Adrenal gland (tissue), 9 donors: ENCODE measurements at regions not wholly inside any gene's neighbourhood (a gene's known extent, or its start where the extent isn't known, plus 50 kb on each side); places are given as distances from the start of the nearest gene placed in this dataset.

Source experiments
- DNase-seq, 7 donors: peaks; one replicate each; pipeline ENCODE4 v3.0.0-alpha.2; 2019 to 2020
- H3K27ac ChIP-seq, 5 donors: fragments of 200-600 bp; sonication (generic) in 4 of 5; 1 replicate in 3 of 5; 2 replicates in 2 of 5; pipeline versions ENCODE4 v1.5.1 to v1.8.0; 2016 to 2020; ENCODE audit warnings: mild to moderate bottlenecking in 1 of 5
- H3K27me3 ChIP-seq: fragments of 200-600 bp; 2 replicates; pipeline ENCODE4 v1.8.0; 2021
- H3K36me3 ChIP-seq, 2 donors: fragments of 200-600 bp; replicated peaks in 1 of 2; 1 replicate in 1 of 2; 2 replicates in 1 of 2; pipeline versions ENCODE4 v1.5.1 to v1.8.0; 2018 to 2022
- H3K4me1 ChIP-seq, 2 donors: fragments of 200-600 bp; replicated peaks in 1 of 2; 1 replicate in 1 of 2; 2 replicates in 1 of 2; pipeline versions ENCODE4 v1.5.1 to v1.8.0; 2018 to 2021
- H3K4me3 ChIP-seq, 4 donors: fragments of 200-600 bp; sonication (generic) in 3 of 4; one replicate each; pipeline ENCODE4 v1.5.1; 2016 to 2018
- H3K9me3 ChIP-seq, 3 donors: fragments of 200-600 bp; sonication (generic) in 1 of 3; replicated peaks in 1 of 3; 1 replicate in 2 of 3; 2 replicates in 1 of 3; pipeline versions ENCODE4 v1.5.1 to v1.8.0; 2016 to 2021
- CTCF ChIP-seq, 6 experiments: fragments of 450-650 bp in 4 of 6; fragments of 200-600 bp in 2 of 6; sonication (generic) in 1 of 6; IDR thresholded peaks; 1 replicate in 5 of 6; 2 replicates in 1 of 6; pipeline versions ENCODE4 v1.5.1 to v1.8.0; 2016 to 2021; ENCODE audit warnings: antibody characterized with exemption in 6 of 6, mild to moderate bottlenecking in 2 of 6, moderate library complexity in 1 of 6
- POLR2A ChIP-seq, 2 donors: fragments of 450-650 bp; IDR thresholded peaks; one replicate each; pipeline ENCODE4 v1.6.1; 2017; ENCODE audit warnings: antibody characterized with exemption in 2 of 2, mild to moderate bottlenecking in 2 of 2, moderate library complexity in 1 of 2
- WGBS, 4 donors: extraction: QIAGEN DNeasy Blood & Tissue Kit in 2 of 4; methylation state at CpG; one replicate each; pipeline versions ENCODE4 v1.1.5 to v1.1.7; 2013 to 2017; 5-methylcytosine and 5-hydroxymethylcytosine counted together
- intact Hi-C, 2 donors: fragments of 100-400 bp; cut with DNase I; formaldehyde crosslinking; loops; one replicate each; pipeline versions ENCODE4 v1.14.1 to v1.15.0; 2022 to 2023
- donor health status: healthy with polysubstance abuse.
- donor health status: Bipolar disorder and iron deficiency.
- donor health status: DM: yes; HTN: yes; CAD: no.
- donor health status: DM: no; HTN: no; CAD: no.
- donor health status: DM: no; HTN: no; CAD: no.

- H3K4me3 ChIP-seq: no peak overlapping the region
- H3K27me3 ChIP-seq: no peaks in the 10 kb centered on the region
- H3K9me3 ChIP-seq: no peaks in the 10 kb centered on the region
- no peak for TF ChIP-seq CTCF (IDR thresholded peaks at IDR 0.05)
- TF ChIP-seq POLR2A (IDR thresholded peaks at IDR 0.05): no peak
- H3K27ac ChIP-seq: no peak overlapping the region
- no peaks in the 10 kb centered on the region for H3K4me1 ChIP-seq
- no peaks in the 10 kb centered on the region for H3K36me3 ChIP-seq
- intact Hi-C loops: no loop called here
- 45 to 50% (median 46%) methylated on average over 18 to 20 of the region's 20 CpGs for WGBS, 4 donors
- no peak for DNase-seq
Observed at GRCh38 chrX:459611-460010, 72.9 kb upstream of the PPP2R3B start.

GRCh38 chrX:460116-460515, 73.4 kb upstream of the PPP2R3B start:
- Histone ChIP-seq H3K36me3 (no peaks in the 10 kb centered on the region), H3K27ac (no peak overlapping the region), H3K9me3 (no peaks in the 10 kb centered on the region), H3K27me3 (no peaks in the 10 kb centered on the region), H3K4me1 (no peaks in the 10 kb centered on the region), H3K4me3 (no peak overlapping the region)
- no peak for DNase-seq
- no peak for TF ChIP-seq POLR2A (IDR thresholded peaks at IDR 0.05)
- no peak for TF ChIP-seq CTCF (IDR thresholded peaks at IDR 0.05)
- WGBS, 4 donors: 30 to 41% (median 41%) methylated on average over 8 to 11 of the region's 11 CpGs
- intact Hi-C loops: no loop called here

- Histone ChIP-seq H3K27ac (no peak overlapping the region), H3K4me1 (no peaks in the 10 kb centered on the region), H3K4me3 (no peak overlapping the region), H3K9me3 (no peaks in the 10 kb centered on the region), H3K27me3 (no peaks in the 10 kb centered on the region), H3K36me3 (no peaks in the 10 kb centered on the region)
- WGBS, 4 donors: 59 to 69% (median 60%) methylated on average over 29 to 45 of the region's 45 CpGs
- no peak for TF ChIP-seq POLR2A (IDR thresholded peaks at IDR 0.05)
- TF ChIP-seq CTCF (IDR thresholded peaks at IDR 0.05): no peak
- intact Hi-C loops: no loop called here
- DNase-seq: no peak
Observed at GRCh38 chrX:460823-461640, 74.3 kb upstream of the PPP2R3B start.

GRCh38 chrX:462853-463252, 76.1 kb upstream of the PPP2R3B start:
- Histone ChIP-seq H3K27ac (no peak overlapping the region), H3K4me3 (no peak overlapping the region), H3K9me3 (no peaks in the 10 kb centered on the region), H3K27me3 (no peaks in the 10 kb centered on the region), H3K4me1 (no peaks in the 10 kb centered on the region), H3K36me3 (no peaks in the 10 kb centered on the region)
- no peak for DNase-seq
- intact Hi-C loops: no loop called here
- 67 to 81% (median 81%) methylated on average over 12 to 21 of the region's 21 CpGs for WGBS, 4 donors
- TF ChIP-seq CTCF (IDR thresholded peaks at IDR 0.05) (no peak), POLR2A (IDR thresholded peaks at IDR 0.05) (no peak)
